DOHH2 (cell line): ENCODE measurements at regions not wholly inside any gene's neighbourhood (a gene's known extent, or its start where the extent isn't known, plus 50 kb on each side); places are given as distances from the start of the nearest gene placed in this dataset.

Source experiments
- H3F3A ChIP-seq: fragments of 200-600 bp; sonication (generic), shearing (Covaris generic); 2 replicates; pipeline ENCODE4 v1.6.0; 2016; ENCODE audit warnings: antibody characterized with exemption, mild to moderate bottlenecking; ENCODE audit not compliant: control insufficient read depth, insufficient read depth
- H3K27ac ChIP-seq: fragments of 200-600 bp; sonication (generic); 2 replicates; pipeline ENCODE4 v1.5.1; 2014; ENCODE audit warnings: low read depth, mild to moderate bottlenecking, low read length, moderate library complexity
- H3K27me3 ChIP-seq: fragments of 200-600 bp; sonication (generic); 2 replicates; pipeline ENCODE4 v1.6.1; 2014; ENCODE audit warnings: mild to moderate bottlenecking, low read length, mixed read lengths; ENCODE audit not compliant: control insufficient read depth
- H3K36me3 ChIP-seq: fragments of 200-600 bp; sonication (generic); 2 replicates; pipeline ENCODE4 v1.6.1; 2014; ENCODE audit warnings: mild to moderate bottlenecking, low read length, moderate library complexity, mixed read lengths; ENCODE audit not compliant: control insufficient read depth
- H3K4me1 ChIP-seq: fragments of 200-600 bp; sonication (generic); 2 replicates; pipeline ENCODE4 v1.6.1; 2014; ENCODE audit warnings: mild to moderate bottlenecking, low read length, mixed read lengths; ENCODE audit not compliant: control insufficient read depth
- H3K4me2 ChIP-seq: fragments of 200-600 bp; sonication (generic); 2 replicates; pipeline ENCODE4 v1.6.0; 2014; ENCODE audit warnings: mild to moderate bottlenecking, low read length, moderate library complexity
- H3K4me3 ChIP-seq: fragments of 200-600 bp; sonication (generic); 2 replicates; pipeline ENCODE4 v1.5.1; 2014; ENCODE audit warnings: mild to moderate bottlenecking, low read length, mixed read lengths
- H3K79me2 ChIP-seq: fragments of 200-600 bp; sonication (generic); 2 replicates; pipeline ENCODE4 v1.6.1; 2014; ENCODE audit warnings: mild to moderate bottlenecking, low read length, mixed read lengths; ENCODE audit not compliant: control insufficient read depth
- H3K9me2 ChIP-seq: fragments of 200-600 bp; sonication (generic); replicated peaks from 2 replicates; pipeline ENCODE4 v1.6.1; 2014; ENCODE audit warnings: mild to moderate bottlenecking, low read length, mixed read lengths; ENCODE audit not compliant: control insufficient read depth
- H3K9me3 ChIP-seq: fragments of 200-600 bp; sonication (generic); 2 replicates; pipeline ENCODE4 v1.6.1; 2014; ENCODE audit warnings: antibody characterized with exemption, low read length, mixed read lengths; ENCODE audit not compliant: control insufficient read depth, insufficient read depth
- H4K20me1 ChIP-seq: fragments of 200-600 bp; sonication (generic); 2 replicates; pipeline ENCODE4 v1.6.0; 2014; ENCODE audit warnings: low read depth, mild to moderate bottlenecking, antibody characterized with exemption, low read length, moderate library complexity; ENCODE audit not compliant: control insufficient read depth, insufficient read depth
- EZH2phosphoT487 ChIP-seq: fragments of 200-600 bp; sonication (generic); IDR thresholded peaks from 2 replicates; pipeline ENCODE4 v1.6.1; 2017; ENCODE audit warnings: borderline replicate concordance, mild to moderate bottlenecking, antibody characterized with exemption, low read length, moderate library complexity, mixed read lengths
- TF ChIP-seq, protein P1 (sequence below): fragments of 200-600 bp; sonication (generic); IDR thresholded peaks from one replicate; pipeline ENCODE4 v1.5.1; 2014; ENCODE audit warnings: antibody characterized with exemption, mild to moderate bottlenecking, low read depth, low read length; ENCODE audit not compliant: poor library complexity, severe bottlenecking

DNA sequence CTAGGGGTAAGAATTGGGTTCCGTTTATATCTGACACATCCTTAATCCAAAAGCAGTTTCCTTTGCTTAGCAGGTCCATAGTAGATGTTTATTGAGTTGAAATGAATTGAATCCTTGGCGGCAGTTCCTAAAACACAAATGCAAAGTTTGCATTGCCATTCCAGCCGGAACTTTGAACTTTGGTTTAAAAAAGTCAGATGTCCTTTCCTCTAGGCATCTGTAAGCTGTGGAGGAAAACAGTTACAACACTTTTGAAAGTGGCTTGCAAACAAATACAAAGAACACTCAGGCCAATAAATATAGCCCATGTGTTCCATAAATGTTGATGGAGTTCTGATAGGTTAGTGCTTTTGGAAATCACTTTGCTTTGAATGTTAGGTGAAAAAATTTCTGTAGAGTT is 374.7 kb upstream of the RARB start:
- Histone ChIP-seq H3K79me2 (no peaks in the 10 kb centered on the region), H3K4me3 (no peak overlapping the region), H4K20me1 (no peaks in the 10 kb centered on the region), H3K9me3 (no peaks in the 10 kb centered on the region), H3K4me2 (no peak overlapping the region), H3K27me3 (no peaks in the 10 kb centered on the region), H3F3A (no peaks in the 10 kb centered on the region), H3K36me3 (no peaks in the 10 kb centered on the region), H3K4me1 (no peaks in the 10 kb centered on the region), H3K27ac (no peak overlapping the region), H3K9me2 (no peaks in the 10 kb centered on the region)
- no peak for TF ChIP-seq EZH2phosphoT487
- TF ChIP-seq, protein P1, sequence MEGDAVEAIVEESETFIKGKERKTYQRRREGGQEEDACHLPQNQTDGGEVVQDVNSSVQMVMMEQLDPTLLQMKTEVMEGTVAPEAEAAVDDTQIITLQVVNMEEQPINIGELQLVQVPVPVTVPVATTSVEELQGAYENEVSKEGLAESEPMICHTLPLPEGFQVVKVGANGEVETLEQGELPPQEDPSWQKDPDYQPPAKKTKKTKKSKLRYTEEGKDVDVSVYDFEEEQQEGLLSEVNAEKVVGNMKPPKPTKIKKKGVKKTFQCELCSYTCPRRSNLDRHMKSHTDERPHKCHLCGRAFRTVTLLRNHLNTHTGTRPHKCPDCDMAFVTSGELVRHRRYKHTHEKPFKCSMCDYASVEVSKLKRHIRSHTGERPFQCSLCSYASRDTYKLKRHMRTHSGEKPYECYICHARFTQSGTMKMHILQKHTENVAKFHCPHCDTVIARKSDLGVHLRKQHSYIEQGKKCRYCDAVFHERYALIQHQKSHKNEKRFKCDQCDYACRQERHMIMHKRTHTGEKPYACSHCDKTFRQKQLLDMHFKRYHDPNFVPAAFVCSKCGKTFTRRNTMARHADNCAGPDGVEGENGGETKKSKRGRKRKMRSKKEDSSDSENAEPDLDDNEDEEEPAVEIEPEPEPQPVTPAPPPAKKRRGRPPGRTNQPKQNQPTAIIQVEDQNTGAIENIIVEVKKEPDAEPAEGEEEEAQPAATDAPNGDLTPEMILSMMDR: no peak

GRCh38 chr3:25056036-25056755 is 371.9 kb upstream of the RARB start:
- no peaks in the 10 kb centered on the region for H3K27me3 ChIP-seq
- no peak overlapping the region for H3K4me2 ChIP-seq
- no peaks in the 10 kb centered on the region for H3K9me2 ChIP-seq
- no peaks in the 10 kb centered on the region for H4K20me1 ChIP-seq
- no peak overlapping the region for H3K4me3 ChIP-seq
- H3K36me3 ChIP-seq: no peaks in the 10 kb centered on the region
- no peak overlapping the region for H3K27ac ChIP-seq
- H3K9me3 ChIP-seq: no peaks in the 10 kb centered on the region
- no peaks in the 10 kb centered on the region for H3F3A ChIP-seq
- H3K4me1 ChIP-seq: no peaks in the 10 kb centered on the region
- no peaks in the 10 kb centered on the region for H3K79me2 ChIP-seq
- no peak for TF ChIP-seq EZH2phosphoT487
- TF ChIP-seq, protein P1: no peak

DNA sequence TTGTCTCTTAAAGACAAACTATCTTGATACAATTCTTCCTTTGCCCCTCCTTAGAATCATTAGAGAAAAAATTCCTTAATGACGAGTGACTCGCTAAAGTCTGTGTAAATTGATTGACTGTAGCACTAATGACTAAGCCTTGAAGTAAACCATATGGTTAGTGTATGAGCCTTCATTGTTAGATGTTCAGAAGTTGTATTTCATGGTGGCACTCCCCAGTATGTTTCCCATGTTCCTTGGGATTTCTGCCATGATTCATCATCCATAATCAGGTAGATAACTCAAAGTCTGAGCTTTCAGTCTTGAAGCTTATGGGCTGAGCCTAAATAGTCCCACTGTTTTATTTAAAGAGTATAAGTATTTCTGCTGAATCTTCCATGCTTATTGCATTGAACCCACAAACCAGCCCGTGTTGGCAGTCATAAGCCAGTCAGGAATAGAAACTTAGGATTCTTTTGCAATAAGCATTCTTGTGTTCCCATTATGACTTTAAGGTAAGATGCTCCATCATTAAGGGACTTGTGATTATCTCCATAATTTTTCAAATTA is 371.2 kb upstream of the RARB start:
- Histone ChIP-seq H3K4me2 (no peak overlapping the region), H3K4me1 (no peaks in the 10 kb centered on the region), H3K4me3 (no peak overlapping the region), H3K9me2 (no peaks in the 10 kb centered on the region), H3K27me3 (no peaks in the 10 kb centered on the region), H3K9me3 (no peaks in the 10 kb centered on the region), H4K20me1 (no peaks in the 10 kb centered on the region), H3K79me2 (no peaks in the 10 kb centered on the region), H3K36me3 (no peaks in the 10 kb centered on the region), H3F3A (no peaks in the 10 kb centered on the region), H3K27ac (no peak overlapping the region)
- TF ChIP-seq, protein P1: no peak
- no peak for TF ChIP-seq EZH2phosphoT487
